IPS-18a (cell line): ENCODE measurements at regions not wholly inside any gene's neighbourhood (a gene's known extent, or its start where the extent isn't known, plus 50 kb on each side); places are given as distances from the start of the nearest gene placed in this dataset.

Source experiments
- H3K27ac ChIP-seq: one replicate; pipeline ENCODE4 v1.5.1; 2013; ENCODE audit warnings: low read length
- H3K27me3 ChIP-seq: one replicate; pipeline ENCODE4 v1.6.1; 2013; ENCODE audit warnings: mild to moderate bottlenecking, low read length; ENCODE audit not compliant: control insufficient read depth, insufficient read depth
- H3K36me3 ChIP-seq: one replicate; pipeline ENCODE4 v1.6.1; 2013; ENCODE audit warnings: low read depth, low read length; ENCODE audit not compliant: control insufficient read depth
- H3K4me1 ChIP-seq: one replicate; pipeline ENCODE4 v1.6.1; 2013; ENCODE audit warnings: low read depth, low read length; ENCODE audit not compliant: control insufficient read depth
- H3K4me3 ChIP-seq: one replicate; pipeline ENCODE4 v1.5.1; 2013; ENCODE audit warnings: low read length
- H3K9ac ChIP-seq: one replicate; pipeline ENCODE4 v1.6.1; 2013; ENCODE audit warnings: mild to moderate bottlenecking, low read length, moderate library complexity
- H3K9me3 ChIP-seq: one replicate; pipeline ENCODE4 v1.6.1; 2013; ENCODE audit warnings: low read depth, low read length; ENCODE audit not compliant: control insufficient read depth

DNA sequence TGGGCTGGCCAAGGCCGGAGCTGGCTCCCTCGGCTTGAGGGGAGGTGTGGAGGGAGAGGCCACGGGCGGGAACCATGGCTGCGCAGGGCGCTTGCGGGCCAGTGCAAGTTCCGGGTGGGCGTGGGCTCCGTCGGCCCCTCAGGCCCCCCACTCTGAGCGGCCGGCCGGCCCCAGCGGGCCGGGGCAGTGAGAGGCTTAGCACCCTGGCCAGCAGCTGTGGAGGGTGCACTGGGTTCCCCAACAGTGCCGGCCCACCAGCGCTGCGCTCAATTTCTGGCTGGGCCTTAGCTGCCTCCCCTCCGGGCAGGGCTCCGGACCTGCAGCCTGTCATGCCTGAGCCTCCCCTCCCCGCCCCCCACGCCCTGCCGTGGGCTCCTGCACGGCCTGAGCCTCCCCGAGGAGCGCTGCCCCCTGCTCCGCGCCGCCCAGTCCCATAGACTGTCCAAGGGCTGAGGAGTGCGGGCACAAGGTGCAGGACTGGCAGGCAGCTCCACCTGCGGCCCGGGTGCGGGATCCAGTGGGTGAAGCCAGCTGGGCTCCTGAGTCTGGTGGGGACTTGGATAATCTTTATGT, 184.2 kb downstream of the ATPSCKMT start:
- H3K9ac ChIP-seq, result no peak overlapping the region
- H3K4me1 ChIP-seq, result no peaks in the 10 kb centered on the region
- no peaks in the 10 kb centered on the region for H3K9me3 ChIP-seq
- no peak overlapping the region for H3K4me3 ChIP-seq
- H3K27ac ChIP-seq, result no peak overlapping the region
- H3K27me3 ChIP-seq, result no peaks in the 10 kb centered on the region
- H3K36me3 ChIP-seq, result no peaks in the 10 kb centered on the region

DNA sequence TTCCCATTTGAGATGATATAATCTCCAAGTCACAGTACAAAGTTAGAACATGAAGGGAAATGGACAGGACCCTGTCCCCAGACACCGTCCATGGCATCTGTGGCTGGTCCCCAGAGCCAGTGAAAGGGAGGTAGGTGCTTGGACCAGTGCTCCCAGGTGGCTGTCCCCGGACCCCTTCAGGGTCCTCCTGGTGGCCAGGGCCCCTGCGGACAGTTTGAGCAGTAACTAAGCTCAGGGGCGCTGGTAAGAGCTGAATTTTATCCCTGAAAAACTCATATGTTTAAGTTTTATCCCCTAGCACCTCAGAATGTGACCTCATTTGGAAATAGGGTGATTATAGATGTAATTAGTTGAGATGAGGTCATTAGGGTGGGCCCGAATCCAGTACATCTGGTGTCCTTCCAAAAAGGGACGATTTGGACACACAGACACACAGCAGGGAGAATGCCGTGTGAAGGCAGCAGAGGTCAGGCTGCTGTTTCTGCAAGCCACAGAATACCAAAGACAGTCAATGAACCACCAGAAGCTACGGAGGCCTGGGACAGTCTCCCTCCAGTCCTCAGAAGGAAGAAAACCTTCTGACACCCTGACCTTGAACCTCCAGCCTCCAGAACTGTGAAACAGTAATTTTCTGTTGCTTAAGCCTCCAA, 185.0 kb downstream of the ATPSCKMT start:
- H3K36me3 ChIP-seq, result no peaks in the 10 kb centered on the region
- no peak overlapping the region for H3K4me3 ChIP-seq
- H3K9ac ChIP-seq, result no peak overlapping the region
- no peaks in the 10 kb centered on the region for H3K9me3 ChIP-seq
- H3K27ac ChIP-seq, result no peak overlapping the region
- no peaks in the 10 kb centered on the region for H3K4me1 ChIP-seq
- no peaks in the 10 kb centered on the region for H3K27me3 ChIP-seq

DNA sequence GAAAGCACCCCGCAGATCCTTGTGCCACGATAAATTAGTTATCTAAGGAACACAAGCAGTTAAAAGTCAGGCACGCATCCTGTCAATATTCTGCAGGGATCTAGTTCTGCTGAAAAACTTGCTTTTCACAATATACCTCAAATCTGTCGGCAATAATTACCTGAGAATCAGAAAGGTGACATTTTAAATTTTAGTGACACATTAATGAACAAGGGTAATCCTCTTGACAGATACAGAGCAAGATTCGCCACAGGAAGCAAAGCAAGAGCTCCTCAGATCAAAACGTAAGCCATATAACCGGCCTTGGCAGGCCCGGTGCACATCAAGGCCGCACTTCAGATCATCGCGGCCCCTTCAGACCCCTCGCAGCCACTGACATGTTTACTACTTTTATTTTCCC, 185.7 kb downstream of the ATPSCKMT start:
- Histone ChIP-seq H3K4me3 (no peak overlapping the region), H3K9me3 (no peaks in the 10 kb centered on the region), H3K9ac (no peak overlapping the region), H3K36me3 (no peaks in the 10 kb centered on the region), H3K4me1 (no peaks in the 10 kb centered on the region), H3K27ac (no peak overlapping the region), H3K27me3 (no peaks in the 10 kb centered on the region)

DNA sequence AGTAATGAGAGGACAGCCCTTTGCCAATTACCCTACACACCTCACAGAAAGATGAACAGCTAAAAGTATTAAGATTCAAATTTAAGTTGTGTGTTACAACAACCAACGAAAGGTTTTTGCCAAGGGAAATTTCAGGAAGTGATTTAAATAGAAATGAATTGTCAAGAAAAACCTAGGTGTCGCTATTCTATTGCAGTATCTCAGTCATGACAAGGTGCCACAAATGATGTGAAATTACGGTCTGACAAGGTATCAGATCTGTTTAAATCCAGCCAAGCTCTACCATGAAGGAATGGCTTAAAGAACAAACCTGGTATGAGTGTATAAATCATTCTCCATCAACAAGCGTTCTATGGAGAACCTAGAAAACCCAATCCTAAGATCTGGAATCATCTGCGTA, 189.7 kb downstream of the ATPSCKMT start:
- Histone ChIP-seq H3K4me1 (no peaks in the 10 kb centered on the region), H3K9me3 (no peaks in the 10 kb centered on the region), H3K27ac (no peak overlapping the region), H3K4me3 (no peak overlapping the region), H3K9ac (no peak overlapping the region), H3K27me3 (no peaks in the 10 kb centered on the region), H3K36me3 (no peaks in the 10 kb centered on the region)

DNA sequence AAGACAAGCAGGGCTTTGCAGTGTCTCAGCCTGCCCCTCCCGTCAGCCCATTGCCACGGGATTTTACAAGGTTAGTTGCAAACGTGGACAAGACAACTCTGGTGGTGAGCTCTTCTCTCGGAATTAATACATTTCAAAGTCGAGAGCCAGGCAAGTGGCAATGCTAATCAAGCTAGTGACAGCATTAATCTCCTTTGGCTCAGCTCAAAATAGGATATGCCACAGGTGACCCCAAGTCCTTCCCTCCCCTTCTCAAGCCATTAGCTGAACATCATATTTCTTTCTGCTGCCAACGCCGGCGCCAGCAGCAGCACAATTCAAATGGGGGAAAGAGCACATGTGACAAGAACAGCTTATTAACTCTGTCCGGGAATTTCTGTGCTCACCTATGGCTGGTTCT, 190.1 kb downstream of the ATPSCKMT start:
- H3K27ac ChIP-seq, result no peak overlapping the region
- no peak overlapping the region for H3K9ac ChIP-seq
- no peaks in the 10 kb centered on the region for H3K36me3 ChIP-seq
- H3K4me3 ChIP-seq, result no peak overlapping the region
- H3K4me1 ChIP-seq, result no peaks in the 10 kb centered on the region
- H3K27me3 ChIP-seq, result no peaks in the 10 kb centered on the region
- H3K9me3 ChIP-seq, result no peaks in the 10 kb centered on the region

DNA sequence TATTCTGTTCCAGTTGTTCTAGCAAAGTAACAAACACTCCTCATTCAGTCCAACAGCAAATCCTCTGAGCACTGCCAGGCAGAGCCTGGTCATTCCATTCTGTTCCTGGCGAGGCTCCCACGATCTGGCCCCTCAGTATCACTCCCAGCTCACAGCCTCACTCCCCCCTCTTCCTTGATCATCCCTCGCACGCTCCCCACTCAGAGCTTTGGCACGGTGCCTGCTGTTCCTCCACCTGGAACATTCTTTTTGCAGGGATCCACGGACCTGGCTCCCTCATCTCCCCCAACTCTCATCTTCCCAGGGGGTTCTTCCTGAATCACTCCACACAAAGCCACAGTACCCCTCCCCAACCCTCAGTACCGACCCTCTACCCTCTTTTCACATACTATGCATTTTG, 192.3 kb downstream of the ATPSCKMT start:
- H3K4me1 ChIP-seq, result no peaks in the 10 kb centered on the region
- peaks cover under 1% of the 10 kb centered on the region for H3K9me3 ChIP-seq
- H3K36me3 ChIP-seq, result no peaks in the 10 kb centered on the region
- no peak overlapping the region for H3K4me3 ChIP-seq
- no peak overlapping the region for H3K9ac ChIP-seq
- H3K27me3 ChIP-seq, result no peaks in the 10 kb centered on the region
- no peak overlapping the region for H3K27ac ChIP-seq

DNA sequence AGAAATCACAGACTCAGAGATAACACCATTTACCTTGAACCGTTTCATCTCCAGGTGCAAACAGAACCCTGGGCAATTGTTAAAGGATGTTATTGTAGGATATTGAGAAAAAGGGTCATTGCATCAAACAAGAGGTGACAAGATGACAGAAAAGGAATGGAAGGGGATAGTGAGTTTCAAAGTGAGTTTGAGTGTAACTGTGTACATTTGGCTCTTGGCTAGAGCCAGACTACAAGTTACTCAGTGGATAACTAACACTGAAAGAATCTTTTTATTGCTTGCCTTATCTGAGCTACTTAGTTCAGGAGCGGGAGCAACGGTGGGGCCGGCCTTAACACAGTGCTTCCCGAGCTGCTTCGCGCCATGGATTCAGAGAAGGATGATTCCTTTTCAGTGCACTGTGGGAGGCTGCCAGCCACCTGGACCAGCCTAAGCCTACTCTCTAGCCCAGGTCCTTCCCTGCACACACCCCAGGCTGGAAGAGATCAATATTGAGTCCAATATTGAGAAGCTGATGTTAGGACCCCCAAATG, 193.4 kb downstream of the ATPSCKMT start:
- H3K27me3 ChIP-seq, result no peaks in the 10 kb centered on the region
- peaks cover 10% of the 10 kb centered on the region for H3K9me3 ChIP-seq
- H3K4me1 ChIP-seq, result no peaks in the 10 kb centered on the region
- H3K36me3 ChIP-seq, result no peaks in the 10 kb centered on the region
- H3K4me3 ChIP-seq, result no peak overlapping the region
- no peak overlapping the region for H3K27ac ChIP-seq
- no peak overlapping the region for H3K9ac ChIP-seq

DNA sequence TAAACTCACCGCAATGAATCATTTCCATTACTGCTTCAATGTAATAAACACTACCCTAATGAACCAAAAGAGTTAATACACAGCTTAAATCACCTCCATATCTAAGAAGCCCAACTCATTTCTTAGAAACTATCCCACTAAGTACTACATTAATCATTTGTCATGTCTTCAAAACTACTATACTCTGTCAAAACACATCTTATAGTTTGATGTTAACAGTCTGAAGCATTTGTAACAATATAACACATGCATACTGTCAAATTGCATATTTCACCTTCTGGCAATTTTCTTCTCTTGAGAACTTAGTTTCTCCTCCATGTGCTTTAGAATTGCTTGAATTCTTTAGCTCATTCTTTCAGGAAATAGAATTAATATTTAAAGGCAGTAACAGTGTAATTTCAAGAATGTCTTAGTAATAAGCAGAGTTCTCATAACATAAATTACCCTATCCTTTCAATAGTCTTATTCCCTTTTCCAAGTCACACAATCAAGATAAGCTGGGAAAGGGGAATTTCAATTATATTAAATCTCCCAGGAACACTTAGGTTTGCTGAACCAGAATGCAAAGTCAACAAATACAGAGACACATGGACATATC, 199.7 kb downstream of the ATPSCKMT start:
- Histone ChIP-seq H3K4me3 (no peak overlapping the region), H3K36me3 (no peaks in the 10 kb centered on the region), H3K27ac (no peak overlapping the region), H3K9me3 (peaks cover 18% of the 10 kb centered on the region), H3K27me3 (no peaks in the 10 kb centered on the region), H3K4me1 (peaks cover 4% of the 10 kb centered on the region), H3K9ac (no peak overlapping the region)

DNA sequence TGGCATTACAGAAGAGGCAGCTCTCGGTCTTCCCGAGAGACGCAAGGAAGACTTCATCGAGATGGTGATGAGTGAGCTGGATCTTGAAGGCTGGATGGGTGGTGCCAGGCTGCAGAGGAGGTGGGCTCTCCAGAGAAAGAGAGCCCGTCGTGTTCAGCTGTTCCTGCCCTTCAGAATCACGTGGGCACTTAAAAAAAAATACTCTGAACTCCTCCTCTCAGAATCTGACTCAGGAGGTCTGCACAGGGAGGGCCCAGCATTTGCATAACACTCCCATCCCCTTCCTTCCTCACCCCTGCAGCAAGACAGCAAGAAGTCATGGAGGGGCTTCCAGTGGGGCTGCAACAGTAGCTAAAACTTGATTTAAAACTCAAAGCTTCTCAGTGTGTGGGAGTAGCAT, 203.0 kb downstream of the ATPSCKMT start:
- Histone ChIP-seq H3K27ac (no peak overlapping the region), H3K36me3 (no peaks in the 10 kb centered on the region), H3K27me3 (no peaks in the 10 kb centered on the region), H3K9ac (no peak overlapping the region), H3K4me1 (peaks cover 4% of the 10 kb centered on the region), H3K9me3 (peaks cover 10% of the 10 kb centered on the region), H3K4me3 (no peak overlapping the region)

DNA sequence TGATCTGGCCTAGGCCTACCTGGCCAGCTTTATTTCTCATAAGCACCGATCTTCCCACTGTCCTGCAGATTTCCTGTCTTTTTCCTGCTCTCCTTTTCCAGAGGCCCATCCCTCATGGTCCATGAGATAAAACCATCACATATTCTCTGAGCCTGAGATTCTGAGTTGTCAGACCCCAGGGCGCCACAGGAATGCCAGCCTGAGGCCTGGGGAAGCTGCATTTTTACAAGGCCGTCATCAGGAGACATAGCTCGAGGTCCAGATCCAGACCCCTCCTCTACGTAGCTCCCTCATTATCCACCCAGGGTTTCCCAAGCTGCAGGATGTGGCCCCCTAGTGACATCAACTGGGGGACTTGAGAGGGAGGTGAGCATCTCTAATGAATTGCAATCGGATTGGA, 204.3 kb downstream of the ATPSCKMT start:
- peaks cover 4% of the 10 kb centered on the region for H3K4me1 ChIP-seq
- no peaks in the 10 kb centered on the region for H3K36me3 ChIP-seq
- H3K9ac ChIP-seq, result no peak overlapping the region
- H3K27me3 ChIP-seq, result no peaks in the 10 kb centered on the region
- H3K27ac ChIP-seq, result no peak overlapping the region
- peaks cover 3% of the 10 kb centered on the region for H3K9me3 ChIP-seq
- H3K4me3 ChIP-seq, result no peak overlapping the region

DNA sequence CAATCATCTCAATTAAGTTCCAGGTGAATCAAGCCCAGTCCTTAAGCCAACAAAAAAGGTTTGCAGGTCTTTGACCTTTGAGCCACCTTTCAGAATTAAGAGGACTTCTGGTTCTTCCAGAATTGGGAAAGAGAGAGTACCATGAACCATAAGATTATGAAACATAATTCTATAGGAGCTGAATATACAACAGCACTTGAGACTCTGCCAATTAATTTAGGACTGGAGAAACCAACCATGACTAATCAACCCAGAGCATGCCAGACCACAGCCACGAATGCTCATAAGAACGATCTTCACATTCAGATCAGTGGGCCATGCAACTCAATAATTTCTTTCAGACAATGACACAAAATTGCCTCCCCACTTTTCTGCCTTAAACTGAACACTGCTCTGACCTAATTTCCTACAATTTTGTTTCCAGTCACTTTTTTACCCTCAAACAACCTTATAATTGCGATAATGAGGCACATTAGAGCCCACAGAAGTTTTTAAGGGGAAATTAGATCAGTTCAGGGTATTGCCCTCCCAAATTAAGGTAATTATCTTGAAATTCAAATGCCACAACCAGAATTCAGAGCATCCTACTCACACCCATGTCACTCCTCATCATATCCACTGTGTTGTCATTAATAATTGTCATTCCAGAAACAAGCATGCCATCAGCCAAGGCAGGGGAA, 213.4 kb downstream of the ATPSCKMT start:
- H3K36me3 ChIP-seq, result no peaks in the 10 kb centered on the region
- no peak overlapping the region for H3K9ac ChIP-seq
- no peaks in the 10 kb centered on the region for H3K27me3 ChIP-seq
- no peaks in the 10 kb centered on the region for H3K9me3 ChIP-seq
- H3K4me1 ChIP-seq, result peaks cover 3% of the 10 kb centered on the region
- no peak overlapping the region for H3K4me3 ChIP-seq
- H3K27ac ChIP-seq, result no peak overlapping the region
